ENCODE measurements at regions not wholly inside any gene's neighbourhood (a gene's known extent, or its start where the extent isn't known, plus 50 kb on each side); places are given as distances from the start of the nearest gene placed in this dataset.

DNA sequence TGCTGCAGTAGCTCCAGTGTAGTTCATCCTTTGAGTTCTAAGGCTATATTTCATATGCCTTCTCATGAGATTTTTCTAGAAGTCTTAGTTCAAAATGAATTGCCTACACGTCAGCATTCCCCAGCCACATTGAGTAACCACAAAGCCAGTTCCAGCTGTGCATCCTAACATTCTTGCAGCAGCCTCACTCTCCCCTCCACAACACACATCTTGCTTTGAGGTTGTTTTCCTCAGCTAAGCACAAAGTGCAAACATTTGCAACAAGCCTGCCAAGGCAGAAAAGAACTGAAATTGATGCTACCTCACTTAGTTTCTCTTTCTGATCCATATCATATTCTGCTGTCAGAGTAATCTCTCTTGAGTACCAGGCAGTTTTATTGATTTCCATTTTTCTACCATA, 160.7 kb upstream of the KCNQ5 start:
- TF ChIP-seq, protein P1, sequence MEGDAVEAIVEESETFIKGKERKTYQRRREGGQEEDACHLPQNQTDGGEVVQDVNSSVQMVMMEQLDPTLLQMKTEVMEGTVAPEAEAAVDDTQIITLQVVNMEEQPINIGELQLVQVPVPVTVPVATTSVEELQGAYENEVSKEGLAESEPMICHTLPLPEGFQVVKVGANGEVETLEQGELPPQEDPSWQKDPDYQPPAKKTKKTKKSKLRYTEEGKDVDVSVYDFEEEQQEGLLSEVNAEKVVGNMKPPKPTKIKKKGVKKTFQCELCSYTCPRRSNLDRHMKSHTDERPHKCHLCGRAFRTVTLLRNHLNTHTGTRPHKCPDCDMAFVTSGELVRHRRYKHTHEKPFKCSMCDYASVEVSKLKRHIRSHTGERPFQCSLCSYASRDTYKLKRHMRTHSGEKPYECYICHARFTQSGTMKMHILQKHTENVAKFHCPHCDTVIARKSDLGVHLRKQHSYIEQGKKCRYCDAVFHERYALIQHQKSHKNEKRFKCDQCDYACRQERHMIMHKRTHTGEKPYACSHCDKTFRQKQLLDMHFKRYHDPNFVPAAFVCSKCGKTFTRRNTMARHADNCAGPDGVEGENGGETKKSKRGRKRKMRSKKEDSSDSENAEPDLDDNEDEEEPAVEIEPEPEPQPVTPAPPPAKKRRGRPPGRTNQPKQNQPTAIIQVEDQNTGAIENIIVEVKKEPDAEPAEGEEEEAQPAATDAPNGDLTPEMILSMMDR (IDR thresholded peaks at IDR 0.05), result no peak
- no peak for TF ChIP-seq POLR2A (IDR thresholded peaks at IDR 0.05)

All from lower leg skin (tissue), 3 donors.